ENCODE measurements at regions not wholly inside any gene's neighbourhood (a gene's known extent, or its start where the extent isn't known, plus 50 kb on each side); places are given as distances from the start of the nearest gene placed in this dataset.
"Not testable (repeated sequence)": the region's sequence is repeated elsewhere in the genome, so short reads cannot be mapped to it uniquely, and the experiment has no call there.

DNA sequence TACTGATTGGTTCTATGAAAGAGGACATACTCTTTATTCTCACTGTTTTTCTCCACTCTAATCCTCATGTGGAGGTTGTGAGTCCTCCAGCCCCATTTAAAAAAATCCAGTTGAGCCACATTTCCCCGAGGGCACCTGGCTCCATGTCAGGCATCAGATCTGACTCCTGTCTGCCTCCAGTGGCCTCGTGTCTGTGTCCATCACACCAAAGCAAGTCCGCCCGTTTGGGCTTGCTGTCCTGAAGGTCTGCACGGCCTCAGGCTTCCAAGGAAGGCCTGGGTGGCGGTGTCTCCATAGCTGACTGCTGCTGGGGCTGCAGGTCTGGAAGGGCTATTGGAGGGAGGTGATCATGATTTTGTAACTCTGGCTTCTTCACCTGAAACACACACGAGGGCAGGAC lies 233.4 kb upstream of the PLGLB2 start:
- not testable (repeated sequence) for DNase-seq

DNA sequence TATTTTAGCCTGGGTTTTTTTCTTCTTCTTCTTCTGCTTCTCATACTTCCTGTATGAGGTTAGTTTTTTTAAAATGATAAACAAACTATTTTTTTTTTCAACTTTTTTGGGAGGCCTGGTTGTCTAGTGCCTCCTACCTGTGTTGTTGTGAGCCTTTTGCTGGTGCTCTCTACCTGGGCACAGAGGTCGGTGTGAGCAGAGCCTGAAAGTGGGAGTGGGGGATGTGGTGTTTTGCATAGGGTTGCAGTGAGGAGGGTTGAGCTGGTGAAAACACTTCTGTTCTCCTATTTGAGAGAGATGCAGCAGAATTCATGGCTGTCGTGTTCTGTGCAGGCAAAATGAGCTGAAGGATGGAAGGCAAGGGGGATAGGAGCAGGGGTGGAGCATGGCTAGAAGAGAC lies 232.7 kb upstream of the PLGLB2 start:
- DNase-seq = not testable (repeated sequence)

DNA sequence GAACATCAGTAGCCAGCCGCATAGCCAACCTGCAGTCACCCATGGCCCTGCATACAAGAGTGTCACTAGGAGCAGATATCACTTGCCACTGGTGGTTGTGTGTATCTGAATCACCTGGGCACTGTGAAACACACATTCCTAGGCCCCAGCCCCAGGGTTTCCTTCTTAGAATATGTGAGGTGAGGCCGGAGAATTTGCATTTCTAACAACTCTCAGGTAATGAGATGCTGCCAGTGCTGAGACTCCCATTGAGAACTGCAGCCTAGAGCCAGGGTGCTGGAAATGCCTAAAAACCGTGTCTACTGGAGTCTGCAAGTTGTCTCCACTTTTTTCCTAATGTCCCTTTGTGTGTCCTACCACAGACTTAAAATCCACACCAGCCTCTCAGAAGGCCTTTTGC lies 232.0 kb upstream of the PLGLB2 start:
- not testable (repeated sequence) for DNase-seq

DNA sequence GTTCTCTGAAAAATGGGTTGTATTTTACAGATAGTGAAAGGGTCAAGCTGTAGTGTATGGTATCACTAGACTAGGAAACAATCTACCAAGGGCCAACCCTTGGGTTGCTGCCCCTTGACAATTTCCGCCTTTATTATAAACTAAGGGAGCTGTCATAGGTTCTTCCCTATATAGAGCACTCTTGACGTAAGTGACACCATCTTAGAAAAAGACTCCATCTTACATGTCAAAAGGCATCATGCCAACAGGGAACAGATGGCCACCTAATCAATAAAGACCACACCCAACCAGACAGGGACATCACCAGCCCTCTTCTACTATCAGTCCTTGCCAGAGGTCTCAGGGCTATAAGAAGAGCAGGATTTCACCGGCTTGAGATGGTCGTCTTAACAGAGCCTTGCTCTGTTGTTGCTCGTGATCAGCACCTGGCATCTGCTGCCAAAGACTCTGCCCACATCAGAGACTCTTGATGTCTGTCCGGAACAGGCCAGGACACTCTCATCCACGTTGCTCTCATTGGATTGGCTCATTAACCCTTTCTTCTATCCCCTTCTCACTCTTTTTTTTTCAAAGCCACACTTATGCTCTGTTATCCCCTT lies 231.4 kb upstream of the PLGLB2 start:
- peak; percentile 78 for TF ChIP-seq POLR2A (IDR thresholded peaks at IDR 0.05; ENCODE audit: low read length)
- TF ChIP-seq GATA1 (IDR thresholded peaks at IDR 0.05; ENCODE audit: low read depth, low read length) = peak; percentile 52
- not testable (repeated sequence) for DNase-seq

DNA sequence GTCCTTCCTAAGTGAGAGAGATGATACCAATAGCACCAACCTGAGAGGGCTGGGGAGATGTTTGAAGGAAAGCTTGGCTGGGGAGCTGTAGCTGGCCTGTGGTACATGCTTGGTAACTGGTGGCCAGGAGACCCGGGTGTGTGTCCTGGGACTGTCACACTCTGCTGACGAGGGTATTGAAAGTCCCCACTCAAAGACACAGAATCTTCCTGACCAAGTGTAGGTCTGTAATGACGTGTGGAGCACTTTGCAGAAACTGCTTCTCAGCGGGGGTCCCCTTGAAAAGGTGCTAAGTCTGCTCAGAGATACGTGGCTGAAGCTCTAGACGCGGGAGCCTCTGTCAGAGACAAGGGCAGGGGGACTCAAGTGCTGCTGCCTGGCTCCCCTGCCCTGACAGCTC lies 230.4 kb upstream of the PLGLB2 start:
- DNase-seq = not testable (repeated sequence)

DNA sequence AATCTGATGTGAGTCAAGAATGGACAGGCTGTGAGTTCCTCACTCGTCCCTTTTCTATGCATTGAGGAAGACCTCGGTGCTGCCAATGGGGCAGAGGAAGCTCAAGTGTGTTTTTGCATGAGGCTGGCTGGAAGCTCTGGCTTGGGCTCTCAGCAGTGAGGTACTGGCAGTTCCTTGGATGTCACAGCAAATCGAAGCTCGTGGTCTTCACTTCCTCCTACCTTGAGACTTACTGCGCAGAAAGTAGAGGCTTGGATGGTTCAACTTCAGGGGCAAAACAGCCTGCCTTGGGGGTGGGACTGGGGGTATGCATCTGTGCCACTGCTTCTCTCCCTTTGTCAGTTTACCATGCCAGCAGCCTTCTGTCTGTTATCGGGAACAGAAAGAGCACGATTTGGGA lies 229.8 kb upstream of the PLGLB2 start:
- not testable (repeated sequence) for DNase-seq

DNA sequence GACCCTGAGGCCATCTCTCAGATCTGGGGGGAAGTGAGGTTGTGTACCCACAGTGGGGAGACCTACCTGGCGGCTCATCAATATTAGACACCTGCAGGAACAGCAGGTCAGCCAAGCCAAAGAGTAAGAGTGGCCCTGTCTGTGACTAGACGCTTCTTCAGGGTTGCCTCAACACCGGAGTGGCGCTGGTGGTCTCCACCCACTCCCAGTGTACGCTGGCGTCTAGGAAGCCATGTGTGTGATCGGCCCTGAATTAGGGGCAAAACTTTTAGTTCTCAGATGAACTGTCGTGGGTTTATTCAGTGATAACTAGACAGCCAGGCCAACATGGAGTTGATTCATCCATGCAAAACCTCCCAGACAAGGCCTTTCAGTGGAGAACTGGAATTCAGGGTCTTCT lies 229.3 kb upstream of the PLGLB2 start:
- not testable (repeated sequence) for DNase-seq

DNA sequence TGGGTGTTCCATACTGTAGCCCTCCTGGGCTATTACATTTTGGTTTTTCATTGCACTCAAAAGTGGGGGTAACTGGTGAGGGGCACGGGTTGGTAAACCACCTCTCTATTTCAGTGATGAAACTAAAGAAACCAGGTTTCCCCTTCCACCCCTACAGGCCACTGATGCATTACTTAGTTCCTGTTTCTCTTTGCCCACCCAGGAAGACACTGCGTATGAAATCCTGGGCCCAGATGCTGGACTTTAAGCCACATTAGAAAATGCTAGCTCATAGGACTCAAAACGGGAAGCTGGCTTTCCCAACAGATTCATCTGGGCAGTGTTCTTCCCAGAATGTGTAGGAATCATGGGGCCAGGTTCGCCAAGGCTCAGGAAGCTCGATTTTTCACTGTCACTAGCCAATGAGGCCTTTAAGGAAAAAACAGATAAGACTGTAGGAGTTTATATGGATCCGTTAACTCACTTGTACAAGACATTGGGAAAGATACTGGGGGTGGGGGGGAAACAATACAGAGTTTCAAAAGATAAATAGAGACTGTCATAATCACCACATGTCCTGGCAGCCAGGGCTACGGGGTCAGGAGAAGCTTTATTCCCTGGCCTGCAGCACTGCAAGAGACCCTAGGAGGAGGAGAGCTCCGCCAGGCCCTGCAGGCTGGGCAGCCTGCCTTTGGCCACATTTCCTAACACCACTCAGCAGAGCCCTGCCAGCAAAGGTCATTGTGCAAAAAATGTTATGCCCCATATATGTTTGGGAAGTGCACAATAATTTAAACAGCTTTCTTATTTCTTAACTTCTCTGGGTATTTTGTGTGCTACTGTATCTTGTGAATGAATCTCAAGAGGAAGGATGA lies 228.5 kb upstream of the PLGLB2 start:
- not testable (repeated sequence) for DNase-seq

DNA sequence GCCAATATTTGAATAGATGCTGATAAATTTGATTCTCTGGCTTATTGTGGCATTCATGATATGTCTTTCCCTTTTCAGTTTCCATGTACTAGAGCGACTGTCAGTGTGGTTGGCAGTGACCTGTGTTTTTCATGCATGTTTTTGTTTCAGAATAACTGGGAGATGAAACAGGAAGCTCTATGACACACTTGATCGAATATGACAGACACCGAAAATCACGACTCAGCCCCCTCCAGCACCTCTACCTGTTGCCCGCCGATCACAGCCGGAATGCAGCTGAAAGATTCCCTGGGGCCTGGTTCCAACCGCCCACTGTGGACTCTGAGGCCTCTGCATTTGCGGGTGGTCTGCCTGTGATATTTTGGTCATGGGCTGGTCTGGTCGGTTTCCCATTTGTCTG lies 226.8 kb upstream of the PLGLB2 start:
- DNase-seq = not testable (repeated sequence)

DNA sequence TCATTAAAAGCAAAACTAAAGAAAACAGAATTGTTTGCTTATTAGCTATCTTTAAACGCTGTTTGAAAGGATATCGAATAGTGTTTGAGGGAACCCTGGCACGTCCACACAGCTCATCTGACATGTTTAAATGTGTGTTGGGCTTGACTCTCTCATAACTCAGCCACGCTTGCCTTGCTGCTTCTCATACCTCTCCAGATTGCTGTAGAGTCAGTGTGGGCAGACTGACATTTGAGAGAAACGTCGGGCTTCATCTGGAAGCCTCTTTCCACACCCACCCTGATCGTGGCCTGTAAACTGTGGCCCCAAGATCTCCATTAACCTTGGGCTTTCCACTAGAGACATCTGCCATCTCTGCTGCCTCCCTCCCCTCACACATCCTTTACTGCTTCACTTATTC lies 226.4 kb upstream of the PLGLB2 start:
- DNase-seq = not testable (repeated sequence)

DNA sequence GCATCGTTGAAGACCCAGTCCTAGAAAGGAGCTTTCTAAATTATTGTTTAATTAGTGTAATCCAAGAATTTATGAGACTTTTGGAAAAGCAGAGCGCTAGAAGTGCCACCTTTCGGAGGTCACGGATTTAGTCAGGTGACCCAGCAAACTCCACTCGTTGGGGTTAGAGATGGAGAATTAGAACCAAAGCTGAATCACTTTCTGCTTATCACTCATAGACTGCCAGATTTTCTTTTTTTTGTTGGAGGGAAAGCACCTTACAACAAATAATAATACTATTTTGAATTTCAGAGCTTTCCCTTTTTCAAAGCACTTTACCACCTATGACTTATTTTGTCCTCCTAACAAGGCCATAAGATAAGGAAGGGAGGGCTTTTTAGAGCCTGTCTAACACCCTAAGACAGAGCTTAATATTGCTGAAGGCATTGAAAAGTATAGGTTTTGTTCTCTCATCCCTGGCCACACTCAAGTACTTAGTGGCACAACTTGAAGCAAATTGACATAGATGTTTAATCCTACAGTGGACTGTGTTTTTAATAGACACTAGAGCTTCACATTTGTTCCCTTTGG lies 223.2 kb upstream of the PLGLB2 start:
- DNase-seq = not testable (repeated sequence)

DNA sequence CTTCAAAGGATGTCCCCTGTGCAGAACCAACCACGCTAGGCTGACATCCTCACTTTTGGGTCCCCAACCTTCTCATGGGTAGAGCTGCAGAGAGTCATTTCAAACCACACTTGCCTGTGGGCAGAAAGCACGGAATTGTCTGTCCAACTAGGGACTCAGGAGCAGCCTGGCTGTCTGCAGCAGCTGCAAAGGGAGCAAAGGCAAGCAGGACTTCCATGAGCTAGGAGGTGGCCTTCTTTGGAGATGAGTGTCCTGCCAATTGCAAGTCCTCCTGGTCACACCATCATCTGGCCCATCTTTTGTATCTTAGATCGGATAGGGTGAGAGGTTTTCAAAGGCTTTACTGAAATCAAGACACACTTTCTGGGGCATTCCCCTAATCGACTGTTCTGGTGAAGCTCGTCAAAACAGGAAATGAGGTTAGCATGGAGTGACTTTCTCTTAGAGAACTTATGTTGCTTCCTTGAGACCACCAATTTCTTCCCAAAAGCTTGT lies 222.3 kb upstream of the PLGLB2 start:
- DNase-seq = not testable (repeated sequence)

DNA sequence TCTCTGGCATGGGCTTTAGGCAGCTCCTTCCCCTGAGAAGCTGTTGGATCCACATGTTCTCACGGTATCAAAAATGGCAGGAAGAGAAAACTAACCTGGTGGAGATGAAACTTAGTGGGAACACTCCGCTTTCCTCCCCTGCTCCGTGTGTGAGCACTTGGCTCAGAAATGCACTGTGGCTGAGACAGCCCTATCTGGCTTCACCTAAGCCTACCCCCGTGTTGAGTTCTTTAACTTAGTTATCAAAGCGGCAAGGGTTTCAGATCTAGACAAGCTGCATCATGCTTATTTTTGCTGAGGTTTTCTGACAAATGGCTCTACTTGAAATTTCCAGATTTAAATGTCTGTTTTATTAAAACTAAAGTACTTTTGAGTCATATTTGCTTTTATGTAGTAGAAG lies 221.6 kb upstream of the PLGLB2 start:
- DNase-seq = not testable (repeated sequence)

DNA sequence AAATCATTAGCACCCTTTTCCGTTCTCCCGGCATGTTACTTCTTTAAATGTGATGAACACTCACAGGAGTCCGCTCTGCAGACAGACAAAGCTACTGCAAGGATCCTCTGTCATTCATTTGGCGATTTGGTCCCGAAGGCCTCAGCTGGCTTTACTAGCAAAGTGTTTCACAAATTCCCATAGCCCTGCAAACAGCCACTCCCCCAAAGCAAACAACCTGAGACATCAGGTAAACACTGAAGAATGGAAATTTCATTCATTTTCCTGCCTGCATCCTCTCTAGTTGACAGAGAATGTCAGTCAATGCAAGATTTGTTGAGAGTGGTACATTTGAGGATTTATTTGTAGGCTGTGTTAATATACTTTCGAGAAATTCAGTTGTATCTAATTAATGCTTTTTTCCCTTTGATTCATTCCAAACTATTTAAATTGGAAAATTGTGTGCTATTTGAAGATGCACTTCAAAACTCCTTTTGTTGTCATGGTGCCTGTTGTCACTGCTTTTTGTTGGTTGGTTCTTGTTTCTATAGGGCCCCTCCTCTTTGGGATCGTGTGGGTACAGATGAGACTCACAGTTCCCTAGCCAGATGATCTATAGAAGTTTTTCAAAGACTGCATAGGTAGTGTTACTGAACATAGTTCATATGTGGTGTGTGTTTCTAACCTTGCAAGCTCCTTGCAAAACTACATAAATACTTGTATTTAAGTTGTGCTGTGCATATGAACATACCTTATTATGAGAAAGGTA lies 215.7 kb upstream of the PLGLB2 start:
- not testable (repeated sequence) for DNase-seq

DNA sequence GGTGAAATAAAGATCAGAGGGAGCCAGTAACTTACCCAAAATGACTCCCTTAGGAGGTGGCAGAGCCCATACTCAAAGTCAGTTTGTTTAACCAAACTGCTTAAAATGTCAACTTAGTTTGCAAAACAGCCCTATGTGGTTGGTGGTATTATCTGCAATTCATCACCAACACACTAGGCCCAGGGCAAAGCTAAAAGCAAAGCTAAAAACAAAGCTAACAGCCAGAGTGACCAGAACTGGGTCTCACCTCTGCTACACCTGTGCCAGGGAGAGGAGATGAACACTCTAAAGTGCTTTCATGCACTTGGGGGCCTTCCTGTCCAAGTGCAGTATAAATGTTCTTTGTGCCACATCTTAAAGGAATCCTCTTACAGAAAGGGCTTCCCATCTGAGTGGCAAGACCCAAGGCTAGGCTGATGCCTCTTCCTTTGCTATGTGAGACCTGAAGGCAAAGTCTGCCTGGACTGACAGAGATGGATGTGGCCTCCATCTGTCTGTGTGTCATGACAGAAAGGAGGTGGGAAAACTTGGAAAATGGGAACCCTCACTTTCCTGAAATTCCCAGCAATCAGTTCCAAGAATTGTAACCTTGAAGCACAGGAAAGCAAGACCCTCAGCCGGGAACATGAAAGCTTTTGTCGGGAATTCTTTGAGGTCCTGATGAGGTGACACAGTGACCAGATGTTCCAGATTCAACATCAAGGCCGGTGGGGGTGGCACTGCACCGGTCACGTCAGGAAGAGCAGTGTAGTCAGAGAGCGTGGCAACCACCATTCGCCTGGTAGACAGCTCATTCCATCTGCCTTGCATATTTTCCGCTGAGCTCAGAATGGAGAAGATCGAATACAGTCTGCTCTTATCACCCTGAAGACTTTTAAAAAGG lies 214.3 kb upstream of the PLGLB2 start:
- not testable (repeated sequence) for DNase-seq

DNA sequence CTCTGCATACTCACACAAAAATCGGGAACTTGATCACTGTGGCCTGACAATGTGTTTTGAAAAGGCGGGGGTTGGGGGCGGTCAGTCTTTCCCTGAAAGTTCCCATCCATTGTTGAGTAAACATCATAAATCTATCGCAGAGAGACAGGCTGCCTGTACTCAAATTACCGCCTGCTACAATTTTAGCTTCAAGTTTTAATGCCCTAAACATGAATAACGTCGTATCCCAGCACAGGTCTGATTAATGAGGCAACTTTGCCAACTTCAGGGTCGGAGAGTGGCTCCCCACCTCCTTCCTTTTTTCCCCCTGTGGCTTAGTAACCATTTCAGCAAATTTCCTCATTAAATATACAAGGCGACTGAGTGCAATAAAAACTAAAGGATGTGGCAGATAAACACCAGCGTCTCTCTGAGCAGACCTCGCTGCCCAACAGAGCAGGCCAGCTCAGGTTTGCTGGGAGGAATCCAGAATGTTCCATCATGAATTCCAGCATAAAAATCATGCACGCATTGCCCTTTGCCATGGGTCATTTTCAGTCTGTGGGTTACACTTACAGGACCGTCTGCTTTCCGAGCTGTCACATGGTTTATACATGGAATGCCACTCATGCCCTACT lies 213.5 kb upstream of the PLGLB2 start:
- not testable (repeated sequence) for DNase-seq

DNA sequence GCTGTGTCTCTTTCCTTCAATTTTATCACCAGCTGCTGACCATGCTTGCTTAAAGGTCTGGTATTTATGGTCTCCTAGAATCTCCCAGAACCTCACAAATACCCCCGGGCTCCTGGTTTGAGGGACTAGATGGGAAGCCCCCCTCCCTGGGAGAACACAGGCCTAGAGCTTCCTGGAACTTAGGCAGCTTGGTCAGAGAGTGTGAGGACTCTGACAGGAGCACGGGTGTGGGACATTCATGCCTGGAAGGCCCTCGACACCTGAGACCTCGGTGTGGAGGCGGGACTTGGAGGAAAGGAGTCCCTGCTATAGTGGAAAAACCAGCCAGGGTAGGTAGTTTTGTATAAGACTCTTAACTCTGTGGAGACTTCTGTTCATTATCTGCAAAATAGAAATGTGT lies 211.5 kb upstream of the PLGLB2 start:
- not testable (repeated sequence) for DNase-seq

DNA sequence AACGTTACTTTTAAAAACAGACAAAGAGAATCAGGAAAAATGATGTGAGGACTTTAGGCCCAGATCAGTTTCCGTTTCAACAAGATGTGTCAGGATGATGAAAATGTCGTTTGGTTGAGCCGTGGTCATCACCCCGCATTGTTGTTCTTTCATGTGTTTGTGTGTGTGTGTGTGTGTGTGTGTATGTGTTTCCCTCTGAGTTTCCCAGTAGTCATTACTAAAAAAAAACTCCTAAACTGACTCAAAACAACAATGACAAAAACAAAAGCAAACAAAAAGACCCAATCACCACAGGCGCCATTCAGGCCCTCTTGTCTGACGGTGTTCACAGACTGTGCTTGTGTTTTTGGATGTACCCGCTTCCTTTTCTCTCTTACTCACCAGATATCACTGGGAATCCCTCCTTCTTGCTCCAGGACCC lies 210.6 kb upstream of the PLGLB2 start:
- not testable (repeated sequence) for DNase-seq

DNA sequence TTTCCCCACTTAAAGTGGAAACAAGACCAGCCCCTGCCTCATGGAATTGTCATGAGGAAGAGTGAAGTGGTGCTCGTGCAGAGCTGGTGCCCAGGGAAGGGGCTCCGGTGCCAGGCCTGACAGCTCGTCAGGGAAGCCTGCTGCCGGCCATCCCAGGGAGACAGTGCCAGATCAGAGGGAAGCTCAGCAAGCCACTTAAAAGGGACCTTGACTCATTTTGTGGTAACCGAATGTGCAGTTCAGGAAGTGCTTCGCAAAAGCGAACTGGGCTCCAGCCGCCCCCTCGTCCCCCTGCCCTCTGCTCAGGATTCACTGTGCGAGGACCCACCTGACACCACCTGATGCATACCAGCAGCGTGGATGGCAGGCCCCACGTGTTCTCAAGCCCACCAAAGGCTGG lies 209.6 kb upstream of the PLGLB2 start:
- DNase-seq = not testable (repeated sequence)

DNA sequence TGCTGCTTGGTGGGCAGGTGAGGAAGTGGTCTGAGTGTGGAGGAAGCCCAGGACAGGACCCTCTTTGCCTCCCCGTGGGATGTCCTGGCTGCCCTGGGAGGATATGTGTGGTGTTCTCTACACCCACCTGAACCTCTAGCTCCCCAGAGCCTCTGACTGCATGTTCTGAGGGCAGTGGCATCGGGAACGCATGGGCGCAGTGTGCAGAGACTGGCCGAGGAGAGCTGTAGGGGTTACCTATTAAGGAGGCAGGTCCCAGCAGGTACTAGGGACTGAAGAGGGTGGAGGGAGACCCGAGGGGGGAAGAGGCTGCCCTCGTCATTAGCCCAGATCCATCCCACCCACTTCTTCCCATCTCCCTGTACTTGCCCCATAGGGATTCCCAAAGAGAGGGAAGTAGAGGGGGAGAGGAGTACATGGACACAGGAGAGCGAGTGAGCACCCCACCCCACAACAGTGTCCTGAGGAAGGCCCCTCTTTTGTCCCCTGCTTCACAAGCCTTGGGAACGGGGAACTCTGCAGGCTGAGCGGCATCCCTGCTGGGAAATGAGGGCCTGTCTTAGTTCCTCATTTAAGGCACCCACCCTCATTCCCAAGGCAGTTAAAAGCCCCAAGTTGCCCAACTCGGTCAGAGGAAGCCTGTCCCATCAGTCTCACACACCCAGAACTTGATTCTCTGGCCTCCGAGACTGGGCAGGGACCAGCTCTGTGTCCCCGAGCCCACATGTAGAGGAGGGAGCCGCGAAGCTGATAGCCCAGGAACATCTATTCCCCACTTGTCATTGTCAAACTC lies 208.5 kb upstream of the PLGLB2 start:
- DNase-seq = not testable (repeated sequence)
